ENCODE measurements at regions not wholly inside any gene's neighbourhood (a gene's known extent, or its start where the extent isn't known, plus 50 kb on each side); places are given as distances from the start of the nearest gene placed in this dataset.

DNA sequence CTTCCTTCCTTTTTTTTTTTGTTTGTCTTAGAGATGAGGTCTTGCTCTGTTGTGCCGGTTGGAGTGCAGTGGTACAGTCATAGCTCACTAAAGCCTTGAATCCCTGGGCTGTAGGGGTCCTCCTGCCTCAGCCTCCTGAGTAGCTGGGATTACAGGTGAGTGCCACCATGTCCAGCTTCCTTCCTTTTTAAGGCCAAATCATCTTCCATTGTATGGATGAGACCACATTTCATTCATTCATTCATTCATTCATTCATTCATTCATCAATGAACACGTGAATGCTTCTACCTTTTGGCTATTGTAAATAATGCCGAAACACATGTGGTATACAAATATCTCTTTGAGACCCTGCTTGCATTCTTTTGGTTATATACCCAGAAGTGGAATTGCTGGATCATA is 60.0 kb upstream of the BAIAP2L1 start (continued):
- no peak for TF ChIP-seq EZH2phosphoT487 (IDR thresholded peaks at IDR 0.05; ENCODE audit: unreplicated experiment)
- TF ChIP-seq, protein P1, sequence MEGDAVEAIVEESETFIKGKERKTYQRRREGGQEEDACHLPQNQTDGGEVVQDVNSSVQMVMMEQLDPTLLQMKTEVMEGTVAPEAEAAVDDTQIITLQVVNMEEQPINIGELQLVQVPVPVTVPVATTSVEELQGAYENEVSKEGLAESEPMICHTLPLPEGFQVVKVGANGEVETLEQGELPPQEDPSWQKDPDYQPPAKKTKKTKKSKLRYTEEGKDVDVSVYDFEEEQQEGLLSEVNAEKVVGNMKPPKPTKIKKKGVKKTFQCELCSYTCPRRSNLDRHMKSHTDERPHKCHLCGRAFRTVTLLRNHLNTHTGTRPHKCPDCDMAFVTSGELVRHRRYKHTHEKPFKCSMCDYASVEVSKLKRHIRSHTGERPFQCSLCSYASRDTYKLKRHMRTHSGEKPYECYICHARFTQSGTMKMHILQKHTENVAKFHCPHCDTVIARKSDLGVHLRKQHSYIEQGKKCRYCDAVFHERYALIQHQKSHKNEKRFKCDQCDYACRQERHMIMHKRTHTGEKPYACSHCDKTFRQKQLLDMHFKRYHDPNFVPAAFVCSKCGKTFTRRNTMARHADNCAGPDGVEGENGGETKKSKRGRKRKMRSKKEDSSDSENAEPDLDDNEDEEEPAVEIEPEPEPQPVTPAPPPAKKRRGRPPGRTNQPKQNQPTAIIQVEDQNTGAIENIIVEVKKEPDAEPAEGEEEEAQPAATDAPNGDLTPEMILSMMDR (conservative IDR thresholded peaks at IDR 0.05; ENCODE audit: low read depth in 2 of 2), result no peak
- TF ChIP-seq CREB1 (CRISPR knock-in tag; IDR thresholded peaks at IDR 0.05; ENCODE audit: low read depth), result no peak
- TF ChIP-seq NANOG (IDR thresholded peaks at IDR 0.05; ENCODE audit: borderline replicate concordance), result no peak
- TF ChIP-seq STAT1 (IDR thresholded peaks at IDR 0.05; ENCODE audit: unreplicated experiment), result no peak
- no peak for TF ChIP-seq ZNF114 (CRISPR knock-in tag; IDR thresholded peaks at IDR 0.05)
- TF ChIP-seq, protein P2, sequence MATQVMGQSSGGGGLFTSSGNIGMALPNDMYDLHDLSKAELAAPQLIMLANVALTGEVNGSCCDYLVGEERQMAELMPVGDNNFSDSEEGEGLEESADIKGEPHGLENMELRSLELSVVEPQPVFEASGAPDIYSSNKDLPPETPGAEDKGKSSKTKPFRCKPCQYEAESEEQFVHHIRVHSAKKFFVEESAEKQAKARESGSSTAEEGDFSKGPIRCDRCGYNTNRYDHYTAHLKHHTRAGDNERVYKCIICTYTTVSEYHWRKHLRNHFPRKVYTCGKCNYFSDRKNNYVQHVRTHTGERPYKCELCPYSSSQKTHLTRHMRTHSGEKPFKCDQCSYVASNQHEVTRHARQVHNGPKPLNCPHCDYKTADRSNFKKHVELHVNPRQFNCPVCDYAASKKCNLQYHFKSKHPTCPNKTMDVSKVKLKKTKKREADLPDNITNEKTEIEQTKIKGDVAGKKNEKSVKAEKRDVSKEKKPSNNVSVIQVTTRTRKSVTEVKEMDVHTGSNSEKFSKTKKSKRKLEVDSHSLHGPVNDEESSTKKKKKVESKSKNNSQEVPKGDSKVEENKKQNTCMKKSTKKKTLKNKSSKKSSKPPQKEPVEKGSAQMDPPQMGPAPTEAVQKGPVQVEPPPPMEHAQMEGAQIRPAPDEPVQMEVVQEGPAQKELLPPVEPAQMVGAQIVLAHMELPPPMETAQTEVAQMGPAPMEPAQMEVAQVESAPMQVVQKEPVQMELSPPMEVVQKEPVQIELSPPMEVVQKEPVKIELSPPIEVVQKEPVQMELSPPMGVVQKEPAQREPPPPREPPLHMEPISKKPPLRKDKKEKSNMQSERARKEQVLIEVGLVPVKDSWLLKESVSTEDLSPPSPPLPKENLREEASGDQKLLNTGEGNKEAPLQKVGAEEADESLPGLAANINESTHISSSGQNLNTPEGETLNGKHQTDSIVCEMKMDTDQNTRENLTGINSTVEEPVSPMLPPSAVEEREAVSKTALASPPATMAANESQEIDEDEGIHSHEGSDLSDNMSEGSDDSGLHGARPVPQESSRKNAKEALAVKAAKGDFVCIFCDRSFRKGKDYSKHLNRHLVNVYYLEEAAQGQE (IDR thresholded peaks at IDR 0.05; ENCODE audit: unreplicated experiment), result no peak
- no peak for TF ChIP-seq POLR2AphosphoS5 (IDR thresholded peaks at IDR 0.05; ENCODE audit: low read depth)
- no peak for TF ChIP-seq EZH2 (IDR thresholded peaks at IDR 0.05; ENCODE audit: low read depth, unreplicated experiment)
- no peak for TF ChIP-seq JUNB (IDR thresholded peaks at IDR 0.05; ENCODE audit: unreplicated experiment)
- TF ChIP-seq, protein P3, sequence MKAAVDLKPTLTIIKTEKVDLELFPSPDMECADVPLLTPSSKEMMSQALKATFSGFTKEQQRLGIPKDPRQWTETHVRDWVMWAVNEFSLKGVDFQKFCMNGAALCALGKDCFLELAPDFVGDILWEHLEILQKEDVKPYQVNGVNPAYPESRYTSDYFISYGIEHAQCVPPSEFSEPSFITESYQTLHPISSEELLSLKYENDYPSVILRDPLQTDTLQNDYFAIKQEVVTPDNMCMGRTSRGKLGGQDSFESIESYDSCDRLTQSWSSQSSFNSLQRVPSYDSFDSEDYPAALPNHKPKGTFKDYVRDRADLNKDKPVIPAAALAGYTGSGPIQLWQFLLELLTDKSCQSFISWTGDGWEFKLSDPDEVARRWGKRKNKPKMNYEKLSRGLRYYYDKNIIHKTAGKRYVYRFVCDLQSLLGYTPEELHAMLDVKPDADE (IDR thresholded peaks at IDR 0.05), result no peak

DNA sequence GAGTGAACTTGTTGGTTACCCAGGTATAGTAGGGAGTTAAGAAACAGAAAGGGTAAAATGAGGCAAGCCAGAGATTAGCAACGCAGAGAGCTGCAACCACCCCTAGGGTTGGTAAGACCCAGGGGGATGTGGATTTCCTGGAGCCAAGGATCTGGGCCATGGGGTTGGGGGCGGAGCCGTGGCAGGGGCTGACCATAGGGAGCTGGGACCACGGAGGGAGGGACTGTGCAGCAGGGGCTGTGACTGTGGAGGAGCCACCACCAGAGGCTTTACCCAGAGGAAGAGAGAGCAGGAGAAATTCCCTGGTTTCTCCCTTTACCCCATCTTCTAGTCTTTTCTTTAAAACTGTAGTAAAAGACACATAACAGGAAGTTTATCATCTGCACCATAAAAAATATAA is 58.6 kb upstream of the BAIAP2L1 start:
- no peaks in the 10 kb centered on the region for H3K4me1 ChIP-seq (ENCODE audit: insufficient read depth)
- TF ChIP-seq POLR2AphosphoS5 (IDR thresholded peaks at IDR 0.05; ENCODE audit: low read depth), result no peak
- TF ChIP-seq NANOG (IDR thresholded peaks at IDR 0.05; ENCODE audit: borderline replicate concordance), result no peak
- TF ChIP-seq, protein P3 (IDR thresholded peaks at IDR 0.05), result no peak
- no peak for TF ChIP-seq CREB1 (CRISPR knock-in tag; IDR thresholded peaks at IDR 0.05; ENCODE audit: low read depth)
- TF ChIP-seq, protein P2 (IDR thresholded peaks at IDR 0.05; ENCODE audit: unreplicated experiment), result no peak
- no peak for TF ChIP-seq ZNF114 (CRISPR knock-in tag; IDR thresholded peaks at IDR 0.05)
- TF ChIP-seq EZH2phosphoT487 (IDR thresholded peaks at IDR 0.05; ENCODE audit: unreplicated experiment), result no peak
- no peak for TF ChIP-seq EZH2 (IDR thresholded peaks at IDR 0.05; ENCODE audit: low read depth, unreplicated experiment)
- TF ChIP-seq ZNF331 (CRISPR knock-in tag; IDR thresholded peaks at IDR 0.05; ENCODE audit: low read depth), result no peak
- TF ChIP-seq JUNB (IDR thresholded peaks at IDR 0.05; ENCODE audit: unreplicated experiment), result no peak

More for the DNA sequence above, 58.6 kb upstream of the BAIAP2L1 start:
- H3K4me3 ChIP-seq, result no peak overlapping the region
- H3F3A ChIP-seq (replicated peaks; ENCODE audit: low read depth), result no peaks in the 10 kb centered on the region
- H3K36me3 ChIP-seq (ENCODE audit: insufficient read depth), result no peaks in the 10 kb centered on the region
- no peaks in the 10 kb centered on the region for H3K9me2 ChIP-seq (ENCODE audit: insufficient read depth)
- H3K4me3 Mint-ChIP-seq, result no peak overlapping the region
- 0 out of 3 replicates have a peak, but pooled peaks cover 3% of the 10 kb centered on the region for H3K9me3 Mint-ChIP-seq
- peak overlapping the region; percentile 80 for H2AFZ ChIP-seq
- no peaks in the 10 kb centered on the region for H3K79me2 ChIP-seq (replicated peaks; ENCODE audit: insufficient read depth)
- peak; percentile 92 for ATAC-seq
- H3K27me3 Mint-ChIP-seq (ENCODE audit: insufficient read depth, low read depth, poor library complexity), result peaks cover 8% of the 10 kb centered on the region
- H4K20me1 ChIP-seq (replicated peaks; ENCODE audit: insufficient read depth), result no peaks in the 10 kb centered on the region
- H3K27ac ChIP-seq (ENCODE audit: low read depth), result no peak overlapping the region
- H3K36me3 Mint-ChIP-seq (ENCODE audit: low read depth), result no peaks in the 10 kb centered on the region
- H3K4me2 ChIP-seq, result no peak overlapping the region
- peaks cover 2% of the 10 kb centered on the region; the same call in 1 of the 3 replicates for H3K4me1 Mint-ChIP-seq
- peak; percentile 57 for DNase-seq (ENCODE audit: low spot score)
- H3K27ac Mint-ChIP-seq, result no peak overlapping the region
- no peaks in the 10 kb centered on the region for H3K27me3 ChIP-seq (ENCODE audit: insufficient read depth)

Data from GM23338 (cell line).